Neutrophil (primary cell): ENCODE measurements at regions not wholly inside any gene's neighbourhood (a gene's known extent, or its start where the extent isn't known, plus 50 kb on each side); places are given as distances from the start of the nearest gene placed in this dataset.

Source experiments
- H3K27ac ChIP-seq: fragments of 200-600 bp; sonication (generic); 2 replicates; pipeline ENCODE4 v1.5.1; 2016; ENCODE audit warnings: mild to moderate bottlenecking, moderate library complexity
- H3K27me3 ChIP-seq: fragments of 200-600 bp; sonication (generic); 2 replicates; pipeline ENCODE4 v1.6.0; 2016; ENCODE audit warnings: mild to moderate bottlenecking
- H3K36me3 ChIP-seq: fragments of 200-600 bp; sonication (generic); 2 replicates; pipeline ENCODE4 v1.5.1; 2017
- H3K4me1 ChIP-seq, 2 experiments: fragments of 200-600 bp in 1 of 2; sonication (generic) in 1 of 2; 1 replicate in 1 of 2; 2 replicates in 1 of 2; pipeline versions ENCODE4 v1.5.1 to v1.6.1; 2013 to 2016; ENCODE audit warnings: low read depth in 1 of 2, low read length in 1 of 2, mild to moderate bottlenecking in 1 of 2, moderate library complexity in 1 of 2; ENCODE audit not compliant: control insufficient read depth in 1 of 2, insufficient read depth in 1 of 2
- H3K4me3 ChIP-seq, 2 experiments: fragments of 200-600 bp in 1 of 2; sonication (generic) in 1 of 2; 1 replicate in 1 of 2; 2 replicates in 1 of 2; pipeline ENCODE4 v1.5.1; 2013 to 2016; ENCODE audit warnings: low read depth in 1 of 2, low read length in 1 of 2, mild to moderate bottlenecking in 1 of 2, moderate library complexity in 1 of 2
- H3K9me3 ChIP-seq: fragments of 200-600 bp; sonication (generic); 2 replicates; pipeline ENCODE4 v1.5.1; 2016
- CTCF ChIP-seq: fragments of 200-600 bp; sonication (generic); IDR thresholded peaks from 2 replicates; pipeline ENCODE4 v1.5.1; 2016; ENCODE audit warnings: antibody characterized with exemption

GRCh38 chr15:59862191-59863155, 141.6 kb upstream of the FOXB1 start:
- H3K4me3 ChIP-seq: no peak overlapping the region
- H3K4me1 ChIP-seq: no peaks in the 10 kb centered on the region
- H3K36me3 ChIP-seq: no peaks in the 10 kb centered on the region
- TF ChIP-seq CTCF: no peak
- no peak overlapping the region for H3K27ac ChIP-seq
- H3K9me3 ChIP-seq: no peaks in the 10 kb centered on the region
- peaks cover 6% of the 10 kb centered on the region for H3K27me3 ChIP-seq

DNA sequence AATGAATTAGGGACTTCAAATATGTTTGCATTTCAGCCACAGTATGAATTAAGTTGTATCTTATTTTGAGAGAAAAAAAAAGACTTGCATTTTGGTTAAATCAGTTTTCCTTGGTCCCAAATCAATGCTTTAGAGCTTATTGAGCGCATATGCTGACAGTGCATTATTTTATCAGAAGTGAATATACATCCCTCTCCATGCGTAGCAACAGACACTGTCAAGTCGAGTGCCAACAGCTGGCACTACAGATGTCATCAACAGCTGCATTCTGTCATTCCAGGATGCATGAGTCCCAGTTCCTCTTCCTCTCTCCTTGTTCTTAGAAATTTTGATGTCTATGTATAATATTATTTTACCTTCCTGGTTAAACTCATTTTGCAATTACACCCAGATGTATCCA, 156.1 kb upstream of the FOXB1 start:
- no peak for TF ChIP-seq CTCF
- no peaks in the 10 kb centered on the region for H3K4me1 ChIP-seq
- H3K27me3 ChIP-seq: no peaks in the 10 kb centered on the region
- H3K36me3 ChIP-seq: no peaks in the 10 kb centered on the region
- H3K27ac ChIP-seq: no peak overlapping the region
- no peak overlapping the region for H3K4me3 ChIP-seq
- no peaks in the 10 kb centered on the region for H3K9me3 ChIP-seq

GRCh38 chr15:59845942-59846499, 156.9 kb upstream of the BNIP2 start:
- H3K36me3 ChIP-seq: no peaks in the 10 kb centered on the region
- no peaks in the 10 kb centered on the region for H3K27me3 ChIP-seq
- no peak overlapping the region for H3K27ac ChIP-seq
- H3K9me3 ChIP-seq: no peaks in the 10 kb centered on the region
- H3K4me1 ChIP-seq: no peaks in the 10 kb centered on the region
- no peak overlapping the region for H3K4me3 ChIP-seq
- no peak for TF ChIP-seq CTCF

DNA sequence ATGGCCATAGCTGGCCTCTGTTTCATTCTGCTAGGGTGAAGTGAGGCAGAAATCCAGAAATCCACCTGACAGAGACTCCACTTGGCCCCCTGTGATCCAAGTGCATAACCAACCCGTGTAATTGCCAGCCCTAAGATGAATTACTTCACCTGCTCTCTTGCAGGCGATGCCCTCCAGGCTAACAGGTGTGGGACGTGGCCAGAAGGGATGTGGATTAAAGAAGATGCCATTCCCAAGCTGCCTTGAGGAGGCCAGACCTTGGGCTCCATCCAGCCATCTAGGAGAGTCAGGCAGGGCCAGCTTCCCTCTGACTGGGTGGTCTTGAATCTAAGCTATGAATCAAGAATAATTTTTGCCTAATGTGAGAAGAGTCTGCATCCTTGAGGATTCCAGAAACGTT, 154.5 kb upstream of the BNIP2 start:
- Histone ChIP-seq H3K4me3 (no peak overlapping the region), H3K27me3 (no peaks in the 10 kb centered on the region), H3K36me3 (no peaks in the 10 kb centered on the region), H3K4me1 (no peaks in the 10 kb centered on the region), H3K27ac (no peak overlapping the region), H3K9me3 (no peaks in the 10 kb centered on the region)
- no peak for TF ChIP-seq CTCF

GRCh38 chr15:59841036-59841435, 151.9 kb upstream of the BNIP2 start:
- no peaks in the 10 kb centered on the region for H3K4me1 ChIP-seq
- no peak overlapping the region for H3K4me3 ChIP-seq
- peaks cover 6% of the 10 kb centered on the region for H3K27me3 ChIP-seq
- H3K36me3 ChIP-seq: no peaks in the 10 kb centered on the region
- H3K27ac ChIP-seq: no peak overlapping the region
- TF ChIP-seq CTCF: no peak
- H3K9me3 ChIP-seq: no peaks in the 10 kb centered on the region
